Gastroesophageal sphincter (tissue), 3 donors: ENCODE measurements at regions not wholly inside any gene's neighbourhood (a gene's known extent, or its start where the extent isn't known, plus 50 kb on each side); places are given as distances from the start of the nearest gene placed in this dataset.

Experiments
- EP300 ChIP-seq: sonication (generic); formaldehyde crosslinking; IDR thresholded peaks from one replicate; pipeline ENCODE4 v1.6.1; 2017; ENCODE audit warnings: antibody characterized with exemption, mild to moderate bottlenecking
- POLR2A ChIP-seq, 2 donors: fragments of 450-650 bp; IDR thresholded peaks; one replicate each; pipeline ENCODE4 v1.6.1; 2017; ENCODE audit warnings: antibody characterized with exemption in 2 of 2, mild to moderate bottlenecking in 2 of 2, moderate library complexity in 1 of 2
- POLR2AphosphoS5 ChIP-seq: sonication (generic); formaldehyde crosslinking; IDR thresholded peaks from one replicate; pipeline ENCODE4 v1.6.1; 2017; ENCODE audit warnings: antibody characterized with exemption
- TF ChIP-seq, protein P1 (sequence below), 4 experiments: fragments of 200-600 bp in 2 of 4; fragments of 450-650 bp in 2 of 4; sonication (generic) in 1 of 4; IDR thresholded peaks; one replicate each; pipeline ENCODE4 v1.5.1; 2017 to 2019; ENCODE audit warnings: antibody characterized with exemption in 4 of 4, mild to moderate bottlenecking in 2 of 4, moderate library complexity in 2 of 4

DNA sequence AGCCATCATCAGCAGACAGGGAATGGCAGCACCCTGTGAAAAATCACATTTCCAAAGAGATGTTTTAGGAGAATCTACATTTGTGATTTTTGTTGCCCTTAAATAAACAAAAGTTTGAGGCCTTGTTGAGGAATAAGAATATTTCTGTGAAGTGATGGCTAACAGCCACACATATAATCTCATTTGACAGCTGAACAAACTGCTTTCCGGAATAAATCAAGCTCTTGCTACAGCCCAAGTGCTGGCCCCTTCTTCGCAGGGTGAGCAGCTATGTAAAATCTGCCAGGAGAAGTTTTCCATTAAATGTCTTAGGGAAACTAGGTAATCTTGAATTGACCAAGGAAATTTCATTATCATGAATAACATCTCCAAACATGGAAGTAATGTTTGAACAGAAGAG is 106.4 kb upstream of the GPM6B start:
- TF ChIP-seq, protein P1, sequence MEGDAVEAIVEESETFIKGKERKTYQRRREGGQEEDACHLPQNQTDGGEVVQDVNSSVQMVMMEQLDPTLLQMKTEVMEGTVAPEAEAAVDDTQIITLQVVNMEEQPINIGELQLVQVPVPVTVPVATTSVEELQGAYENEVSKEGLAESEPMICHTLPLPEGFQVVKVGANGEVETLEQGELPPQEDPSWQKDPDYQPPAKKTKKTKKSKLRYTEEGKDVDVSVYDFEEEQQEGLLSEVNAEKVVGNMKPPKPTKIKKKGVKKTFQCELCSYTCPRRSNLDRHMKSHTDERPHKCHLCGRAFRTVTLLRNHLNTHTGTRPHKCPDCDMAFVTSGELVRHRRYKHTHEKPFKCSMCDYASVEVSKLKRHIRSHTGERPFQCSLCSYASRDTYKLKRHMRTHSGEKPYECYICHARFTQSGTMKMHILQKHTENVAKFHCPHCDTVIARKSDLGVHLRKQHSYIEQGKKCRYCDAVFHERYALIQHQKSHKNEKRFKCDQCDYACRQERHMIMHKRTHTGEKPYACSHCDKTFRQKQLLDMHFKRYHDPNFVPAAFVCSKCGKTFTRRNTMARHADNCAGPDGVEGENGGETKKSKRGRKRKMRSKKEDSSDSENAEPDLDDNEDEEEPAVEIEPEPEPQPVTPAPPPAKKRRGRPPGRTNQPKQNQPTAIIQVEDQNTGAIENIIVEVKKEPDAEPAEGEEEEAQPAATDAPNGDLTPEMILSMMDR (IDR thresholded peaks at IDR 0.05), result no peak
- TF ChIP-seq POLR2A (IDR thresholded peaks at IDR 0.05) (no peak), POLR2AphosphoS5 (peak; percentile 62), EP300 (no peak)
